T-cell (primary cell): ENCODE measurements at regions not wholly inside any gene's neighbourhood (a gene's known extent, or its start where the extent isn't known, plus 50 kb on each side); places are given as distances from the start of the nearest gene placed in this dataset.
"Not testable (repeated sequence)": the region's sequence is repeated elsewhere in the genome, so short reads cannot be mapped to it uniquely, and the experiment has no call there.

ENCODE experiments used
- ATAC-seq, 4 experiments: fragments of 200-7000 bp in 3 of 4; fragments of 150-1000 bp in 1 of 4; cut with Tn5 transposase; replicated peaks in 1 of 4; 1 replicate in 3 of 4; 2 replicates in 1 of 4; pipeline ENCODE4 v1.10.0; 2021; ENCODE audit warnings: moderate library complexity in 3 of 4, mild to moderate bottlenecking in 2 of 4, moderate number of reproducible peaks in 1 of 4
- CTCF ChIA-PET, 2 donors: fragments of 300-600 bp; sonication (Branson Sonifier 250); formaldehyde crosslinking; loops; one replicate each; lab custom pipeline; 2022; ENCODE audit warnings: antibody characterized with exemption in 2 of 2; lab: Charles Lee
- POLR2A ChIA-PET, 2 donors: fragments of 300-600 bp; sonication (Branson Sonifier 250); formaldehyde crosslinking; loops; one replicate each; lab custom pipeline; 2022; ENCODE audit warnings: antibody characterized with exemption in 2 of 2; lab: Charles Lee
- DNase-seq, 35 experiments: peaks; one replicate each; pipeline versions ENCODE4 v3.0.0 to v3.0.0-alpha.2; 2013 to 2023
- H3K27ac ChIP-seq: one replicate; pipeline ENCODE4 v1.5.1; 2013; ENCODE audit warnings: low read length
- H3K27me3 ChIP-seq, 2 experiments: replicated peaks in 1 of 2; 1 replicate in 1 of 2; 2 replicates in 1 of 2; pipeline versions ENCODE4 v1.6.1 to v1.7.0; 2013; ENCODE audit warnings: low read length in 1 of 2, mixed read lengths in 1 of 2; ENCODE audit not compliant: control insufficient read depth in 2 of 2, insufficient read depth in 2 of 2; ENCODE audit errors: extremely low read depth in 1 of 2
- H3K36me3 ChIP-seq, 2 donors: 1 replicate in 1 of 2; 2 replicates in 1 of 2; pipeline versions ENCODE4 v1.6.1 to v1.7.0; 2013; ENCODE audit warnings: low read length in 1 of 2; ENCODE audit not compliant: control insufficient read depth in 2 of 2, insufficient read depth in 1 of 2; ENCODE audit errors: extremely low read depth in 1 of 2
- H3K4me1 ChIP-seq, 2 experiments: 1 replicate in 1 of 2; 2 replicates in 1 of 2; pipeline versions ENCODE4 v1.6.1 to v1.7.0; 2013; ENCODE audit warnings: low read length in 2 of 2, mixed read lengths in 1 of 2; ENCODE audit not compliant: insufficient read depth in 2 of 2, control insufficient read depth in 1 of 2; ENCODE audit errors: extremely low read depth in 1 of 2
- H3K4me3 ChIP-seq, 2 donors: 1 replicate in 1 of 2; 2 replicates in 1 of 2; pipeline versions ENCODE4 v1.5.1 to v1.7.0; 2013; ENCODE audit warnings: mild to moderate bottlenecking in 2 of 2, low read length in 1 of 2, moderate library complexity in 1 of 2; ENCODE audit not compliant: control insufficient read depth in 1 of 2; ENCODE audit errors: extremely low read depth in 1 of 2
- H3K9me3 ChIP-seq: 2 replicates; pipeline ENCODE4 v1.7.0; 2013
- H3K27ac Mint-ChIP-seq, 2 donors: one replicate each; pipeline ENCODE4 v1.8.0; 2020 to 2021; ENCODE audit warnings: mild to moderate bottlenecking in 2 of 2, mixed read lengths in 2 of 2
- H3K27me3 Mint-ChIP-seq, 2 donors: one replicate each; pipeline ENCODE4 v1.8.0; 2021 to 2022; ENCODE audit warnings: mixed read lengths in 2 of 2
- H3K36me3 Mint-ChIP-seq: one replicate; pipeline ENCODE4 v1.8.0; 2021; ENCODE audit warnings: mixed read lengths
- H3K4me1 Mint-ChIP-seq, 3 donors: one replicate each; pipeline ENCODE4 v1.8.0; 2020 to 2022; ENCODE audit warnings: mixed read lengths in 3 of 3, mild to moderate bottlenecking in 1 of 3
- H3K4me3 Mint-ChIP-seq, 3 donors: one replicate each; pipeline ENCODE4 v1.8.0; 2020 to 2022; ENCODE audit warnings: mild to moderate bottlenecking in 3 of 3, mixed read lengths in 3 of 3, moderate library complexity in 3 of 3
- H3K9me3 Mint-ChIP-seq, 3 donors: one replicate each; pipeline ENCODE4 v1.8.0; 2020 to 2022; ENCODE audit warnings: mixed read lengths in 3 of 3
- WGBS: methylation state at CpG from one replicate; pipeline ENCODE4 v1.1.5; 2013; ENCODE audit warnings: missing lambda C conversion rate; ENCODE audit not compliant: insufficient coverage; 5-methylcytosine and 5-hydroxymethylcytosine counted together

- H3K4me3 ChIP-seq, result no peak overlapping the region
- Mint-ChIP-seq H3K4me3 (no peak overlapping the region), H3K27me3 (no peaks in the 10 kb centered on the region), H3K4me1 (no peaks in the 10 kb centered on the region), H3K36me3 (peaks cover 3% of the 10 kb centered on the region), H3K9me3 (peaks cover 0 to 3% (median 0%) of the 10 kb centered on the region in 3 donors), H3K27ac (no peak overlapping the region)
- POLR2A ChIA-PET, result no interaction called here
- CTCF ChIA-PET, result no interaction called here
- H3K27me3 ChIP-seq, result no peaks in the 10 kb centered on the region
- no peaks in the 10 kb centered on the region for H3K4me1 ChIP-seq
- H3K36me3 ChIP-seq, result no peaks in the 10 kb centered on the region
- H3K9me3 ChIP-seq, result no peaks in the 10 kb centered on the region
- ATAC-seq, result no peak
- DNase-seq, result no peak
- H3K27ac ChIP-seq, result no peak overlapping the region
Measured at GRCh38 chr3:68523330-68523729, 409.0 kb downstream of the TAFA4 start.

GRCh38 chr3:68515237-68515636 lies 417.1 kb downstream of the TAFA4 start:
- no peaks in the 10 kb centered on the region for H3K4me1 ChIP-seq
- ATAC-seq, result no peak
- no CpG with 5 or more reads among the region's 1 CpG for WGBS
- no peaks in the 10 kb centered on the region for H3K27me3 ChIP-seq
- Mint-ChIP-seq H3K4me1 (no peaks in the 10 kb centered on the region), H3K27ac (no peak overlapping the region), H3K36me3 (peaks cover 3% of the 10 kb centered on the region), H3K27me3 (no peaks in the 10 kb centered on the region), H3K4me3 (no peak overlapping the region), H3K9me3 (no peaks in the 10 kb centered on the region)
- H3K27ac ChIP-seq, result no peak overlapping the region
- no peak overlapping the region for H3K4me3 ChIP-seq
- DNase-seq, result no peak
- CTCF ChIA-PET, result no interaction called here
- H3K36me3 ChIP-seq, result no peaks in the 10 kb centered on the region
- POLR2A ChIA-PET, result no interaction called here
- H3K9me3 ChIP-seq, result no peaks in the 10 kb centered on the region

GRCh38 chr3:68504201-68504600 lies 428.1 kb downstream of the TAFA4 start:
- 27% methylated on average over 1 of the region's 2 CpGs for WGBS
- Mint-ChIP-seq H3K27me3 (no peaks in the 10 kb centered on the region), H3K4me1 (no peaks in the 10 kb centered on the region), H3K9me3 (peaks cover 2 to 9% (median 9%) of the 10 kb centered on the region in 3 donors), H3K36me3 (peaks cover 11% of the 10 kb centered on the region), H3K4me3 (no peak overlapping the region), H3K27ac (no peak overlapping the region)
- POLR2A ChIA-PET, result no interaction called here
- Histone ChIP-seq H3K27ac (no peak overlapping the region), H3K4me3 (no peak overlapping the region), H3K9me3 (no peaks in the 10 kb centered on the region), H3K27me3 (no peaks in the 10 kb centered on the region), H3K4me1 (no peaks in the 10 kb centered on the region), H3K36me3 (no peaks in the 10 kb centered on the region)
- CTCF ChIA-PET, result no interaction called here
- ATAC-seq (no peak), DNase-seq (no peak)

GRCh38 chr3:68485845-68486244 lies 446.5 kb downstream of the TAFA4 start:
- H3K27ac ChIP-seq, CTCF ChIA-PET, H3K4me1 Mint-ChIP-seq, H3K9me3 Mint-ChIP-seq, H3K4me1 ChIP-seq, H3K9me3 ChIP-seq, POLR2A ChIA-PET, H3K27me3 ChIP-seq, ATAC-seq, H3K36me3 Mint-ChIP-seq, H3K27ac Mint-ChIP-seq, H3K4me3 ChIP-seq, DNase-seq, H3K27me3 Mint-ChIP-seq, H3K4me3 Mint-ChIP-seq, H3K36me3 ChIP-seq: not testable (repeated sequence)
- WGBS, result no CpG with 5 or more reads among the region's 1 CpG

- H3K4me3 Mint-ChIP-seq, result no peak overlapping the region
- no peak for ATAC-seq
- Histone ChIP-seq H3K9me3 (no peaks in the 10 kb centered on the region), H3K4me1 (no peaks in the 10 kb centered on the region), H3K27ac (no peak overlapping the region), H3K27me3 (no peaks in the 10 kb centered on the region), H3K4me3 (no peak overlapping the region), H3K36me3 (no peaks in the 10 kb centered on the region)
- ChIA-PET CTCF (no interaction called here), POLR2A (no interaction called here)
- no peaks in the 10 kb centered on the region for H3K27me3 Mint-ChIP-seq
- no peaks in the 10 kb centered on the region for H3K4me1 Mint-ChIP-seq
- WGBS, result 100% methylated on average over 1 of the region's 1 CpG
- no peak for DNase-seq
- H3K9me3 Mint-ChIP-seq, result peaks cover 0 to 4% (median 0%) of the 10 kb centered on the region in 3 donors
- H3K27ac Mint-ChIP-seq, result no peak overlapping the region
- H3K36me3 Mint-ChIP-seq, result peaks cover 6% of the 10 kb centered on the region
Measured at GRCh38 chr3:68485051-68485450, 447.3 kb downstream of the TAFA4 start.

GRCh38 chr3:68483601-68484000 lies 448.7 kb downstream of the TAFA4 start:
- no peaks in the 10 kb centered on the region for H3K9me3 ChIP-seq
- POLR2A ChIA-PET, result no interaction called here
- CTCF ChIA-PET, result no interaction called here
- DNase-seq (no peak), ATAC-seq (no peak)
- H3K4me1 ChIP-seq, result no peaks in the 10 kb centered on the region
- no peak overlapping the region for H3K27ac ChIP-seq
- no peaks in the 10 kb centered on the region for H3K4me1 Mint-ChIP-seq
- WGBS, result no CpG with 5 or more reads among the region's 3 CpGs
- H3K27me3 ChIP-seq, result no peaks in the 10 kb centered on the region
- H3K4me3 Mint-ChIP-seq, result no peak overlapping the region
- peaks cover 0 to 4% (median 0%) of the 10 kb centered on the region in 3 donors for H3K9me3 Mint-ChIP-seq
- no peaks in the 10 kb centered on the region for H3K36me3 ChIP-seq
- H3K27me3 Mint-ChIP-seq, result no peaks in the 10 kb centered on the region
- no peak overlapping the region for H3K27ac Mint-ChIP-seq
- peaks cover 6% of the 10 kb centered on the region for H3K36me3 Mint-ChIP-seq
- no peak overlapping the region for H3K4me3 ChIP-seq

- CTCF ChIA-PET, result no interaction called here
Measured at GRCh38 chr3:68483041-68483440, 449.3 kb downstream of the TAFA4 start.

More at GRCh38 chr3:68483041-68483440, 449.3 kb downstream of the TAFA4 start:
- H3K36me3 ChIP-seq, result no peaks in the 10 kb centered on the region
- Mint-ChIP-seq H3K9me3 (peaks cover 0 to 4% (median 0%) of the 10 kb centered on the region in 3 donors), H3K4me3 (no peak overlapping the region), H3K27me3 (no peaks in the 10 kb centered on the region), H3K4me1 (no peaks in the 10 kb centered on the region), H3K36me3 (peaks cover 3% of the 10 kb centered on the region), H3K27ac (no peak overlapping the region)
- H3K4me1 ChIP-seq, result no peaks in the 10 kb centered on the region
- no peak overlapping the region for H3K27ac ChIP-seq
- H3K9me3 ChIP-seq, result no peaks in the 10 kb centered on the region
- DNase-seq (no peak), ATAC-seq (no peak)
- no peak overlapping the region for H3K4me3 ChIP-seq
- H3K27me3 ChIP-seq, result no peaks in the 10 kb centered on the region
- POLR2A ChIA-PET, result no interaction called here
- WGBS, result no CpG with 5 or more reads among the region's 2 CpGs
